ENCODE measurements at regions not wholly inside any gene's neighbourhood (a gene's known extent, or its start where the extent isn't known, plus 50 kb on each side); places are given as distances from the start of the nearest gene placed in this dataset.
"Not testable (repeated sequence)": the region's sequence is repeated elsewhere in the genome, so short reads cannot be mapped to it uniquely, and the experiment has no call there.

DNA sequence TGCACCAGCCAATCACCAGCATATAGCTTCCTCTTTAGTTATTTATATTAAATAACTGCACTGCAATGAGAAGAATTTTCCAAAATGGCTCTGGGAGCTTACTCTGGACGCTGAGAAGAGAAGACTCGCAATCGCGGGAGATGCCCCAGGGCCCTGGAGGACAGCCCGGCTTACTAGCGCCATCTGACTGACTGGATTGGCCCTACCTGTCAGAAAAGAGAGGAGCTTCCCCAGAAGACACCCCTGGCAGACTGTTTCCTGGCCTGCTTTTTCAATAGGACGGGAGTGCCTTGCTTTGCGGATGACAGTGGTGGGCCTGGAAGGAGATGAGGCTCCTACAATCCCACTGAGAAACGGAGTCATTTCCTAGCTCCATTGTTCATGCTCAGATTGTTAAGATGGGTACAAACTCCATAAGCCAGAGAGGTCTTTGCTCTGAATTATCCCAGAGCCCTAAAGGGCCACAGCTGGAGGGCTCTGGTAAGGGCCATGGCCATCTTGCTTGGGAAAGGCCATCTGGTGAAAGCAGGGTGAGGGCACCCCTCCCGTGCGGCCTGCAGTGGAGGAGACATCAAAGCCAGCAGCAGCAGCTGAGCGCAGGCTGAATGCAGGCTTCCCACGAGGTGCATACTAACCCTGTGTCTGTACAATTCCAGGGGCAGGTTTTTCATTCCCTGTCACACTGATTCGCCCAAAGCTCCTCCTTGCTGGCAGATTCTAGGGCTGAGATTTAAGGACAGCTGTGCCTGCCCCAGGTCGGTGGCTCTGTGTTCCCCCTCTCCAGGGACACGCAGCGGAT is 92.1 kb downstream of the GALR1 start:
- DNase-seq (ENCODE audit: low read depth): no peak
- TF ChIP-seq, protein P1, sequence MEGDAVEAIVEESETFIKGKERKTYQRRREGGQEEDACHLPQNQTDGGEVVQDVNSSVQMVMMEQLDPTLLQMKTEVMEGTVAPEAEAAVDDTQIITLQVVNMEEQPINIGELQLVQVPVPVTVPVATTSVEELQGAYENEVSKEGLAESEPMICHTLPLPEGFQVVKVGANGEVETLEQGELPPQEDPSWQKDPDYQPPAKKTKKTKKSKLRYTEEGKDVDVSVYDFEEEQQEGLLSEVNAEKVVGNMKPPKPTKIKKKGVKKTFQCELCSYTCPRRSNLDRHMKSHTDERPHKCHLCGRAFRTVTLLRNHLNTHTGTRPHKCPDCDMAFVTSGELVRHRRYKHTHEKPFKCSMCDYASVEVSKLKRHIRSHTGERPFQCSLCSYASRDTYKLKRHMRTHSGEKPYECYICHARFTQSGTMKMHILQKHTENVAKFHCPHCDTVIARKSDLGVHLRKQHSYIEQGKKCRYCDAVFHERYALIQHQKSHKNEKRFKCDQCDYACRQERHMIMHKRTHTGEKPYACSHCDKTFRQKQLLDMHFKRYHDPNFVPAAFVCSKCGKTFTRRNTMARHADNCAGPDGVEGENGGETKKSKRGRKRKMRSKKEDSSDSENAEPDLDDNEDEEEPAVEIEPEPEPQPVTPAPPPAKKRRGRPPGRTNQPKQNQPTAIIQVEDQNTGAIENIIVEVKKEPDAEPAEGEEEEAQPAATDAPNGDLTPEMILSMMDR (IDR thresholded peaks at IDR 0.05; ENCODE audit: control insufficient read depth, insufficient read depth, low read depth, low read length, missing control alignments): no peak
- H3K4me3 ChIP-seq (ENCODE audit: control insufficient read depth, low read depth, low read length): no peak overlapping the region

DNA sequence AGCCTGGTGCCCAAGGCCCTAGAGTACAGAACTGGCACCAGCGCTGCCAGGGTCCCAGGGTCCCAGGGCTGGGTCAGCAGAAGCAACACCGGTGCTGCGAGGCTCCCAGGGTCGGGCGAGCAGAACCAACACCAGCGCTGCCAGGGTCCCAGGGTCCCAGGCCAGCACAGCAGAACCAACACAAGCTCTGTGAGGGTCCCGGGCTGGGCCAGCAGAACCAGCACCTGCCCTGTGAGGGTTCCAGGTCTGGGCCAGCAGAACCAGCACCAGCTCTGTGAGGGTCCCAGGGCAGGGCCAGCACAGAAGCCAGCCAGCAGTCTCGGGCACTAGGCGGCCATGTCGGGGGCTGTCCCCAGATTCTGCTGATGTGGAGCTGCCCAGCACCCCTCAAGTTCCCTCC is 93.1 kb downstream of the GALR1 start:
- no peak for DNase-seq (ENCODE audit: low read depth)
- no peak overlapping the region for H3K4me3 ChIP-seq (ENCODE audit: control insufficient read depth, low read depth, low read length)
- TF ChIP-seq, protein P1 (IDR thresholded peaks at IDR 0.05; ENCODE audit: control insufficient read depth, insufficient read depth, low read depth, low read length, missing control alignments): no peak

DNA sequence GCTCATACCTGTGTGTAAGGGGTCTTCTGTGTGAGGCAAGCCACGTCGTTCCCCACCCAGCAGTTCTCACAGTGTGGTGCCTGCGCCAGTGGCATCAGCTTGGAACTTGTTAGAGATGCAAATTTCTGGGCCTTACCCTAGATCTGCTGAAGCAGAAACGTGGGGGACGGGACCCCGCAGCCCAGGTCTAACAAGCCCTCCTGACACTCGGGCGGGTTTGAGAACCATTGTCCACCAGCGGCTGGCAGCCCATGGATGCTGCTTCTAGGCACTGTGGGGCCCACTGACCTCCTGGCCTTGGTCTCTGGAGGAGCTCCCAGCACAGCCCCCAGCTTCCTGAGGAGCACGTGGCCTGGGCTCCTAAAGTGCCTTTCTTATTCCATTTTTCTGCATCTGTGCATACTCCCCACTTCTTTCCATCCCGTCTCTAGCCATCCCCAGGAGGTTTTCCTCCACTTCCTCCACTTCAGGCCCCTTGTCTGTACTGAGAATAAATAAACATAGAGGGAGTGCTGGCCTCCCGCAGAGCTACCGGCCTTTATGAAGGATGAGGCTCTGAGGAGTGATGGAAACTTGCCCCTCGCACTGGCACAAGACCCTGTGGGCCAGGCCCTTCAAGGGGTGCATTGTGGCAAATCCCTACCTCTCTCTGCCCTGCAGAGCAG is 94.3 kb downstream of the GALR1 start:
- no peak for DNase-seq (ENCODE audit: low read depth)
- no peak overlapping the region for H3K4me3 ChIP-seq (ENCODE audit: control insufficient read depth, low read depth, low read length)
- TF ChIP-seq, protein P1 (IDR thresholded peaks at IDR 0.05; ENCODE audit: control insufficient read depth, insufficient read depth, low read depth, low read length, missing control alignments): no peak

DNA sequence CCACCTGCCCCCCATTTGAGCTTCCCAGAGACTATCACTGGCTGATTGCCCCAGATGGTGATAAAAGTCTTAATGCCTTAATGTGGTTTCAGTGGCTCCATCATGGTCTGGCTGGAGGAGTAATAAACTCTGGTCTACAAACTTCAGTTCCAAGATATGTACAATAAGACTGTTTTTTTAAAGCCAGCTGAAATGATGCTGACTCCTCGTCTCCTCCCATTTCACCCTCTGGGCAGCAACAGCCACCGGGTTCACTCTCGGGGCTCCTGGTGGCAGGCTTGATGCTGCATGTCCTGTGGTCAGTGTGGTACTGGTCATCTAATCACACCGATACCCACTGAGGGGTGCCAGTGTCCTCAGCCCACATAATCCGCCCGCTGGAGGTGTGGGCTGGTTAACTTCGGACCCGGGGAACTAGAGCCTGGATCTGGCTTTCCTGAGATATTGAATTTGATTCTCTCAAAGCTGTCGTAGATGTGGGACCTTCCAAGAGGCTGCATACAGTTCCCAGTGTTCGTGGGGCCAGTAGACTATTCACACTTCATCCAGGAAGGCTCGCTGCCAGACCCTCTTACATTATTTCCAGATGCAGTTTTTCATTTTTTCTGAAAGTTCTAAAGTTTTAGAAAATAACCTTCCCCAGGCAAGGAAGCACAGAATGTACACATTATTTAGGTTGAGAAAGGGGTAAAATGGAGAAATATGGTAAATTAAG is 95.3 kb downstream of the GALR1 start:
- no peak for DNase-seq (ENCODE audit: low read depth)
- TF ChIP-seq, protein P1 (IDR thresholded peaks at IDR 0.05; ENCODE audit: control insufficient read depth, insufficient read depth, low read depth, low read length, missing control alignments): no peak
- H3K4me3 ChIP-seq (ENCODE audit: control insufficient read depth, low read depth, low read length): no peak overlapping the region

DNA sequence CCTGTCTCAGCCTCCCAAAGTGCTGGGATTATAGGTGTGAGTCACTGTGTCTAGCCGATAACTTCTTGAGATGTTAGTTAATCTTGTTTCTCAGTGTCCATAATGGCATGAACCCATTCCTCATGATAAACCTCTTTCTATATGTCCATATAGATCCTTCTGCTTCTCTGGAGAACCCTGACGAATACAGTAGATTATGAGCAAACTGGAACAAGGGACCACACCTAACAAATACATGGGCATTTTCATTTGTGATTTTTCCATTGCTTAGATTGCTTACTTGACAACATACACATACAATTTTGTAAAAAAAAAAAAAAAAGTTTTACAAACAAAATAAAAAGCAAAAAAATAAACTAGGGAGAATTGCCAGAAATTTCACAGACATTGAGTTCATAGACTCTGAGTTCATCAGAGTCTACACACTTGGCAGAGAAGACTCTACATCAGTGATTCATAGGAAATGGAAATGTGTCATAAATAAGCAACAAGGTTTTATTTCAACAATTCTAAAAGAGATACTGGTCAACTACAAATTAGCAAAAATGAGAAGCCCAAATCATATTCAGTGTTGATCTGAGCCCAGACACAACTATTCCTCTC is 96.7 kb downstream of the GALR1 start:
- no peak overlapping the region for H3K4me3 ChIP-seq (ENCODE audit: control insufficient read depth, low read depth, low read length)
- DNase-seq (ENCODE audit: low read depth): no peak
- TF ChIP-seq, protein P1 (IDR thresholded peaks at IDR 0.05; ENCODE audit: control insufficient read depth, insufficient read depth, low read depth, low read length, missing control alignments): no peak

DNA sequence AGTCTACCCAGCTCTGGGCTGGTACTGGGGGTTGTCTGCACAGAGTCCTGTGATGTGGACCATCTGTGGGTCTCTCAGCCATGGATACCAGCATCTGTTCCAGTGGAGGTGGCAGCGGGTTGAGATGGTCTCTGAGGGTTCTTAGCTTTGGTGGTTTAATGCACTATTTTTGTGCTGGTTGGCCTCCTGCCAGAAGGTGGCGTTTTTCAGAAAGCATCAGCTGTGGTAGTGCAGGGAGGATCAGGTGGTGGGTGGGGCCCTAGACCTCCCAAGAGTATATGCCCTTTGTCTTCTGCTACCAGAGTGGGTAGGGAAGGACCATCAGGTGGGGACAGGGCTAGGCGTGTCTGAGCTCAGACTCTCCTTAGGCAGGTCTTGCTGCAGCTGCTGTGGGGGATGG is 103.7 kb downstream of the GALR1 start:
- not testable (repeated sequence) for DNase-seq (ENCODE audit: low read depth); H3K4me3 ChIP-seq (ENCODE audit: control insufficient read depth, low read depth, low read length)

Data from AG09309 (cell line).